Stimulated activated naive CD8-positive, alpha-beta T cell treated with anti-CD3 and anti-CD28 coated beads, Interleukin-15, amount 100 ng/mL, for 72 hours (primary cell): ENCODE measurements at regions not wholly inside any gene's neighbourhood (a gene's known extent, or its start where the extent isn't known, plus 50 kb on each side); places are given as distances from the start of the nearest gene placed in this dataset.
A peak's percentile ranks its signal among the peaks of the same experiment; 100 is the strongest.
"Not testable (repeated sequence)": the region's sequence is repeated elsewhere in the genome, so short reads cannot be mapped to it uniquely, and the experiment has no call there.

Experiments used
- ATAC-seq: fragments of 150-1000 bp; cut with Tn5 transposase; 2 replicates; pipeline ENCODE4 v1.10.0; 2021; ENCODE audit warnings: mild to moderate bottlenecking, moderate library complexity
- DNase-seq, 2 donors: peaks; one replicate each; pipeline ENCODE4 v3.0.0; 2021 to 2022
- H3K27ac Mint-ChIP-seq, 2 donors: one replicate each; pipeline ENCODE4 v1.8.0; 2022; ENCODE audit warnings: mild to moderate bottlenecking in 2 of 2, mixed read lengths in 2 of 2, moderate library complexity in 2 of 2
- H3K27me3 Mint-ChIP-seq: one replicate; pipeline ENCODE4 v1.8.0; 2022; ENCODE audit warnings: mixed read lengths
- H3K4me1 Mint-ChIP-seq: one replicate; pipeline ENCODE4 v1.8.0; 2022; ENCODE audit warnings: mild to moderate bottlenecking, mixed read lengths
- H3K4me3 Mint-ChIP-seq, 2 donors: one replicate each; pipeline ENCODE4 v1.8.0; 2022; ENCODE audit warnings: mild to moderate bottlenecking in 2 of 2, mixed read lengths in 2 of 2, moderate library complexity in 1 of 2
- H3K9me3 Mint-ChIP-seq, 2 donors: one replicate each; pipeline ENCODE4 v1.8.0; 2022; ENCODE audit warnings: mixed read lengths in 2 of 2

- H3K27ac Mint-ChIP-seq, result peak overlapping the region; percentile 61 to 83
- DNase-seq, result no peak
- H3K27me3 Mint-ChIP-seq, result no peaks in the 10 kb centered on the region
- H3K9me3 Mint-ChIP-seq, result peaks cover 0 to 6% of the 10 kb centered on the region in 2 donors
- H3K4me3 Mint-ChIP-seq, result no peak overlapping the region
- peak; percentile 26 for ATAC-seq
- no peaks in the 10 kb centered on the region for H3K4me1 Mint-ChIP-seq
These were observed 617.7 kb upstream of the SMIM31 start for GRCh38 chr4:164136180-164136616.

GRCh38 chr4:164138521-164138920 is 615.4 kb upstream of the SMIM31 start:
- no peaks in the 10 kb centered on the region for H3K27me3 Mint-ChIP-seq
- peaks cover 0 to 8% of the 10 kb centered on the region in 2 donors for H3K9me3 Mint-ChIP-seq
- no peak for ATAC-seq
- H3K27ac Mint-ChIP-seq, result no peak overlapping the region
- H3K4me1 Mint-ChIP-seq, result no peaks in the 10 kb centered on the region
- no peak for DNase-seq
- no peak overlapping the region for H3K4me3 Mint-ChIP-seq

GRCh38 chr4:164139291-164139690 is 614.6 kb upstream of the SMIM31 start:
- no peak overlapping the region for H3K4me3 Mint-ChIP-seq
- H3K4me1 Mint-ChIP-seq, result no peaks in the 10 kb centered on the region
- ATAC-seq (no peak), DNase-seq (no peak)
- no peaks in the 10 kb centered on the region for H3K27me3 Mint-ChIP-seq
- H3K27ac Mint-ChIP-seq, result no peak overlapping the region
- peaks cover 0 to 13% of the 10 kb centered on the region in 2 donors for H3K9me3 Mint-ChIP-seq

- peaks cover 0 to 13% of the 10 kb centered on the region in 2 donors for H3K9me3 Mint-ChIP-seq
- not testable (repeated sequence) for H3K27ac Mint-ChIP-seq, H3K27me3 Mint-ChIP-seq, H3K4me3 Mint-ChIP-seq, ATAC-seq, DNase-seq, H3K4me1 Mint-ChIP-seq
These were observed 612.1 kb upstream of the SMIM31 start for GRCh38 chr4:164141755-164142375.

- no peak for DNase-seq
- no peak for ATAC-seq
- H3K9me3 Mint-ChIP-seq, result no peaks in the 10 kb centered on the region
- H3K27me3 Mint-ChIP-seq, result no peaks in the 10 kb centered on the region
- H3K4me3 Mint-ChIP-seq, result no peak overlapping the region
- H3K4me1 Mint-ChIP-seq, result no peaks in the 10 kb centered on the region
- H3K27ac Mint-ChIP-seq, result no peak overlapping the region
These were observed 599.5 kb upstream of the SMIM31 start for GRCh38 chr4:164154416-164154815.

GRCh38 chr4:164169591-164169990 is 584.3 kb upstream of the SMIM31 start:
- Mint-ChIP-seq H3K4me3 (no peak overlapping the region), H3K27ac (no peak overlapping the region), H3K4me1 (no peaks in the 10 kb centered on the region), H3K9me3 (peaks cover 0 to 3% of the 10 kb centered on the region in 2 donors), H3K27me3 (no peaks in the 10 kb centered on the region)
- no peak for ATAC-seq
- DNase-seq, result no peak

- no peaks in the 10 kb centered on the region for H3K27me3 Mint-ChIP-seq
- DNase-seq, result no peak
- no peak for ATAC-seq
- H3K4me1 Mint-ChIP-seq, result no peaks in the 10 kb centered on the region
- no peak overlapping the region for H3K27ac Mint-ChIP-seq
- H3K9me3 Mint-ChIP-seq, result no peaks in the 10 kb centered on the region
- no peak overlapping the region for H3K4me3 Mint-ChIP-seq
These were observed 576.8 kb upstream of the SMIM31 start for GRCh38 chr4:164177153-164177552.

GRCh38 chr4:164177753-164178152 is 576.2 kb upstream of the SMIM31 start:
- ATAC-seq, result no peak
- DNase-seq, result no peak
- no peaks in the 10 kb centered on the region for H3K4me1 Mint-ChIP-seq
- H3K27me3 Mint-ChIP-seq, result no peaks in the 10 kb centered on the region
- no peak overlapping the region for H3K27ac Mint-ChIP-seq
- H3K9me3 Mint-ChIP-seq, result no peaks in the 10 kb centered on the region
- no peak overlapping the region for H3K4me3 Mint-ChIP-seq

- no peak for ATAC-seq
- no peak for DNase-seq
- Mint-ChIP-seq H3K27me3 (no peaks in the 10 kb centered on the region), H3K4me1 (no peaks in the 10 kb centered on the region), H3K27ac (no peak overlapping the region), H3K9me3 (no peaks in the 10 kb centered on the region), H3K4me3 (no peak overlapping the region)
These were observed 565.7 kb upstream of the SMIM31 start for GRCh38 chr4:164188236-164188635.

GRCh38 chr4:164192844-164193243 is 561.1 kb upstream of the SMIM31 start:
- no peak for ATAC-seq
- Mint-ChIP-seq H3K27ac (no peak overlapping the region), H3K9me3 (no peaks in the 10 kb centered on the region), H3K4me1 (no peaks in the 10 kb centered on the region), H3K4me3 (no peak overlapping the region), H3K27me3 (no peaks in the 10 kb centered on the region)
- DNase-seq, result no peak

GRCh38 chr4:164193676-164194075 is 560.3 kb upstream of the SMIM31 start:
- ATAC-seq (no peak), DNase-seq (no peak)
- Mint-ChIP-seq H3K9me3 (no peaks in the 10 kb centered on the region), H3K27ac (no peak overlapping the region), H3K4me3 (no peak overlapping the region), H3K27me3 (no peaks in the 10 kb centered on the region), H3K4me1 (no peaks in the 10 kb centered on the region)

- DNase-seq (no peak), ATAC-seq (no peak)
- Mint-ChIP-seq H3K4me3 (no peak overlapping the region), H3K27me3 (no peaks in the 10 kb centered on the region), H3K9me3 (no peaks in the 10 kb centered on the region), H3K4me1 (no peaks in the 10 kb centered on the region), H3K27ac (no peak overlapping the region)
These were observed 556.4 kb upstream of the SMIM31 start for GRCh38 chr4:164197556-164197955.

GRCh38 chr4:164203476-164203875 is 550.5 kb upstream of the SMIM31 start:
- no peak for ATAC-seq
- DNase-seq, result no peak
- Mint-ChIP-seq H3K4me3 (no peak overlapping the region), H3K27me3 (no peaks in the 10 kb centered on the region), H3K27ac (peak overlapping the region in 1 of 2 donors; percentile 29), H3K9me3 (no peaks in the 10 kb centered on the region), H3K4me1 (no peaks in the 10 kb centered on the region)

GRCh38 chr4:164204434-164204833 is 549.5 kb upstream of the SMIM31 start:
- DNase-seq (no peak), ATAC-seq (no peak)
- Mint-ChIP-seq H3K4me1 (no peaks in the 10 kb centered on the region), H3K27ac (no peak overlapping the region), H3K9me3 (no peaks in the 10 kb centered on the region), H3K27me3 (no peaks in the 10 kb centered on the region), H3K4me3 (no peak overlapping the region)

GRCh38 chr4:164207460-164207859 is 546.5 kb upstream of the SMIM31 start:
- Mint-ChIP-seq H3K4me1 (no peaks in the 10 kb centered on the region), H3K9me3 (no peaks in the 10 kb centered on the region), H3K27me3 (no peaks in the 10 kb centered on the region), H3K27ac (no peak overlapping the region), H3K4me3 (no peak overlapping the region)
- no peak for ATAC-seq
- DNase-seq, result no peak

- no peaks in the 10 kb centered on the region for H3K4me1 Mint-ChIP-seq
- H3K9me3 Mint-ChIP-seq, result no peaks in the 10 kb centered on the region
- H3K27ac Mint-ChIP-seq, result no peak overlapping the region
- DNase-seq (no peak), ATAC-seq (no peak)
- no peaks in the 10 kb centered on the region for H3K27me3 Mint-ChIP-seq
- no peak overlapping the region for H3K4me3 Mint-ChIP-seq
These were observed 543.6 kb upstream of the SMIM31 start for GRCh38 chr4:164210377-164210776.

GRCh38 chr4:164212134-164212533 is 541.8 kb upstream of the SMIM31 start:
- H3K4me3 Mint-ChIP-seq, result no peak overlapping the region
- DNase-seq (no peak), ATAC-seq (no peak)
- no peak overlapping the region for H3K27ac Mint-ChIP-seq
- H3K9me3 Mint-ChIP-seq, result no peaks in the 10 kb centered on the region
- no peaks in the 10 kb centered on the region for H3K27me3 Mint-ChIP-seq
- no peaks in the 10 kb centered on the region for H3K4me1 Mint-ChIP-seq
